ENCODE measurements at regions not wholly inside any gene's neighbourhood (a gene's known extent, or its start where the extent isn't known, plus 50 kb on each side); places are given as distances from the start of the nearest gene placed in this dataset.

- Histone ChIP-seq H3K4me3 (ENCODE audit: low read depth, low read length) (no peak overlapping the region), H3K36me3 (ENCODE audit: control insufficient read depth, insufficient read depth, low read length) (no peaks in the 10 kb centered on the region), H3K27me3 (ENCODE audit: control insufficient read depth, insufficient read depth, low read length) (no peaks in the 10 kb centered on the region)
- CTCF ChIA-PET, result no interaction called here
- DNase-seq (ENCODE audit: low read depth), result no peak
- no peak for TF ChIP-seq CTCF (IDR thresholded peaks at IDR 0.05; ENCODE audit: insufficient read depth, low read depth, low read length)
- POLR2A ChIA-PET, result no interaction called here
Observed at GRCh38 chr22:34278121-34278520, 357.8 kb upstream of the LARGE1 start.

- Histone ChIP-seq H3K36me3 (ENCODE audit: control insufficient read depth, insufficient read depth, low read length) (no peaks in the 10 kb centered on the region), H3K27me3 (ENCODE audit: control insufficient read depth, insufficient read depth, low read length) (no peaks in the 10 kb centered on the region), H3K4me3 (ENCODE audit: low read depth, low read length) (no peak overlapping the region)
- no peak for DNase-seq (ENCODE audit: low read depth)
- TF ChIP-seq CTCF (IDR thresholded peaks at IDR 0.05; ENCODE audit: insufficient read depth, low read depth, low read length), result no peak
- CTCF ChIA-PET, result no interaction called here
- POLR2A ChIA-PET, result no interaction called here
Observed at GRCh38 chr22:34281738-34282137, 361.5 kb upstream of the LARGE1 start.

GRCh38 chr22:34283844-34284243 lies 363.6 kb upstream of the LARGE1 start:
- TF ChIP-seq CTCF (IDR thresholded peaks at IDR 0.05; ENCODE audit: insufficient read depth, low read depth, low read length), result no peak
- Histone ChIP-seq H3K4me3 (ENCODE audit: low read depth, low read length) (no peak overlapping the region), H3K36me3 (ENCODE audit: control insufficient read depth, insufficient read depth, low read length) (no peaks in the 10 kb centered on the region), H3K27me3 (ENCODE audit: control insufficient read depth, insufficient read depth, low read length) (no peaks in the 10 kb centered on the region)
- no peak for DNase-seq (ENCODE audit: low read depth)
- ChIA-PET POLR2A (no interaction called here), CTCF (no interaction called here)

- no peak for TF ChIP-seq CTCF (IDR thresholded peaks at IDR 0.05; ENCODE audit: insufficient read depth, low read depth, low read length)
- Histone ChIP-seq H3K4me3 (ENCODE audit: low read depth, low read length) (no peak overlapping the region), H3K27me3 (ENCODE audit: control insufficient read depth, insufficient read depth, low read length) (no peaks in the 10 kb centered on the region), H3K36me3 (ENCODE audit: control insufficient read depth, insufficient read depth, low read length) (no peaks in the 10 kb centered on the region)
- POLR2A ChIA-PET, result no interaction called here
- CTCF ChIA-PET, result no interaction called here
- no peak for DNase-seq (ENCODE audit: low read depth)
Observed at GRCh38 chr22:34293324-34293723, 373.0 kb upstream of the LARGE1 start.

GRCh38 chr22:34294476-34294875 lies 374.2 kb upstream of the LARGE1 start:
- no peak overlapping the region for H3K4me3 ChIP-seq (ENCODE audit: low read depth, low read length)
- H3K27me3 ChIP-seq (ENCODE audit: control insufficient read depth, insufficient read depth, low read length), result no peaks in the 10 kb centered on the region
- no peak for DNase-seq (ENCODE audit: low read depth)
- no peaks in the 10 kb centered on the region for H3K36me3 ChIP-seq (ENCODE audit: control insufficient read depth, insufficient read depth, low read length)
- ChIA-PET POLR2A (no interaction called here), CTCF (no interaction called here)
- no peak for TF ChIP-seq CTCF (IDR thresholded peaks at IDR 0.05; ENCODE audit: insufficient read depth, low read depth, low read length)
